A673 (cell line): ENCODE measurements at regions not wholly inside any gene's neighbourhood (a gene's known extent, or its start where the extent isn't known, plus 50 kb on each side); places are given as distances from the start of the nearest gene placed in this dataset.

Experiments
- BruUV-seq: library from RNA; stranded (reverse); fragments of 400-500 nt; replicated peaks from 2 replicates; lab custom pipeline; 2021; lab: Mats Ljungman, UMichigan
- CTCF ChIA-PET: fragments of 300-600 bp; sonication (Branson Sonifier 250); formaldehyde crosslinking; loops from one replicate; lab custom pipeline; 2022; ENCODE audit warnings: antibody characterized with exemption; lab: Charles Lee
- POLR2A ChIA-PET: fragments of 300-600 bp; sonication (Branson Sonifier 250); formaldehyde crosslinking; loops from one replicate; lab custom pipeline; 2022; ENCODE audit warnings: antibody characterized with exemption; ENCODE audit not compliant: low non-redundant PET; lab: Charles Lee
- DNase-seq: peaks from one replicate; pipeline ENCODE4 v3.0.0-alpha.2; 2015; ENCODE audit warnings: low spot score
- H3K27ac ChIP-seq: fragments of 200-600 bp; sonication (generic); 2 replicates; pipeline ENCODE4 v1.5.1; 2016; ENCODE audit warnings: mixed run types, low read depth, mild to moderate bottlenecking, mixed read lengths, antibody characterized with exemption, low read length; ENCODE audit not compliant: poor library complexity, severe bottlenecking
- H3K27me3 ChIP-seq: fragments of 200-600 bp; sonication (generic); replicated peaks from 2 replicates; pipeline ENCODE4 v1.6.1; 2017; ENCODE audit warnings: mixed run types, low read depth, mild to moderate bottlenecking, mixed read lengths, antibody characterized with exemption, low read length; ENCODE audit not compliant: insufficient read depth, poor library complexity
- H3K36me3 ChIP-seq: fragments of 200-600 bp; sonication (generic); 2 replicates; pipeline ENCODE4 v1.6.1; 2016; ENCODE audit warnings: mixed run types, mild to moderate bottlenecking, mixed read lengths, antibody characterized with exemption, low read length; ENCODE audit not compliant: insufficient read depth, poor library complexity, severe bottlenecking
- H3K4me1 ChIP-seq: fragments of 200-600 bp; sonication (generic); 2 replicates; pipeline ENCODE4 v1.6.1; 2017; ENCODE audit warnings: mixed run types, mild to moderate bottlenecking, mixed read lengths, antibody characterized with exemption, low read length; ENCODE audit not compliant: insufficient read depth, poor library complexity, severe bottlenecking
- H3K4me3 ChIP-seq: fragments of 200-600 bp; sonication (generic); 2 replicates; pipeline ENCODE4 v1.5.1; 2016; ENCODE audit warnings: low read depth, mixed run types, mild to moderate bottlenecking, mixed read lengths, low read length; ENCODE audit not compliant: poor library complexity, severe bottlenecking
- H3K9me3 ChIP-seq: fragments of 200-600 bp; sonication (generic); 2 replicates; pipeline ENCODE4 v1.6.1; 2016; ENCODE audit warnings: mixed run types, low read depth, mild to moderate bottlenecking, mixed read lengths, antibody characterized with exemption, low read length; ENCODE audit not compliant: poor library complexity, severe bottlenecking
- EZH2 ChIP-seq: fragments of 200-600 bp; sonication (generic); IDR thresholded peaks from 2 replicates; pipeline ENCODE4 v1.6.1; 2017; ENCODE audit warnings: borderline replicate concordance, low read depth, mild to moderate bottlenecking, mixed read lengths, antibody characterized with exemption, low read length; ENCODE audit not compliant: poor library complexity, severe bottlenecking
- intact Hi-C: fragments of 100-400 bp; cut with micrococcal nuclease; formaldehyde crosslinking; loops from one replicate; pipeline ENCODE4 v1.10.0; 2022; ENCODE audit not compliant: unreplicated experiment
- TF ChIP-seq, protein P1 (sequence below): fragments of 300-800, 200-600 bp; sonication (generic); conservative IDR thresholded peaks from 2 replicates; pipeline ENCODE4 v1.5.1; 2017; ENCODE audit warnings: low read depth, mild to moderate bottlenecking, antibody characterized with exemption, low read length, moderate library complexity, mixed read lengths

DNA sequence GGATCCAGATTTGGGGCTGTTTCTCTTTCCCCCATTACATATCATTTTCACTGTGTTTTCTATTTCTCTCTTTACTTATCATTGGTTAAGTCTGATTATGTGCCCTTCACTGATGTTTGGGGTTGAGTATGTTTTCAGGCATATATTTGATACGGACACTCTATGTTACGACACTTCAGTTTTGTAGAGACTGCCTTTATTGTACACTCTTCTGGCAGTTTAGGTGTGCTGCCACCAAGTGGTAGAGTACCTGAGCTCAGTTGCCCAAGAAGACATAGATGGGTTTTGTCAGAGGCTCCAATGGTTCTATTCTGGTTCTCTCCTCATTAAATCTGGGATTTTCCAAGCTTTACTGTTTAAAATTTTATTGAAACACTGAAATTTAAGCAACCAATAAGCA is 255.0 kb upstream of the ROPN1 start:
- Histone ChIP-seq H3K27ac (no peak overlapping the region), H3K36me3 (no peaks in the 10 kb centered on the region), H3K4me1 (no peaks in the 10 kb centered on the region), H3K27me3 (no peaks in the 10 kb centered on the region), H3K4me3 (no peak overlapping the region), H3K9me3 (no peaks in the 10 kb centered on the region)
- TF ChIP-seq EZH2, result no peak
- TF ChIP-seq, protein P1, sequence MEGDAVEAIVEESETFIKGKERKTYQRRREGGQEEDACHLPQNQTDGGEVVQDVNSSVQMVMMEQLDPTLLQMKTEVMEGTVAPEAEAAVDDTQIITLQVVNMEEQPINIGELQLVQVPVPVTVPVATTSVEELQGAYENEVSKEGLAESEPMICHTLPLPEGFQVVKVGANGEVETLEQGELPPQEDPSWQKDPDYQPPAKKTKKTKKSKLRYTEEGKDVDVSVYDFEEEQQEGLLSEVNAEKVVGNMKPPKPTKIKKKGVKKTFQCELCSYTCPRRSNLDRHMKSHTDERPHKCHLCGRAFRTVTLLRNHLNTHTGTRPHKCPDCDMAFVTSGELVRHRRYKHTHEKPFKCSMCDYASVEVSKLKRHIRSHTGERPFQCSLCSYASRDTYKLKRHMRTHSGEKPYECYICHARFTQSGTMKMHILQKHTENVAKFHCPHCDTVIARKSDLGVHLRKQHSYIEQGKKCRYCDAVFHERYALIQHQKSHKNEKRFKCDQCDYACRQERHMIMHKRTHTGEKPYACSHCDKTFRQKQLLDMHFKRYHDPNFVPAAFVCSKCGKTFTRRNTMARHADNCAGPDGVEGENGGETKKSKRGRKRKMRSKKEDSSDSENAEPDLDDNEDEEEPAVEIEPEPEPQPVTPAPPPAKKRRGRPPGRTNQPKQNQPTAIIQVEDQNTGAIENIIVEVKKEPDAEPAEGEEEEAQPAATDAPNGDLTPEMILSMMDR, result peak; percentile 67
- intact Hi-C loops, result no loop called here
- POLR2A ChIA-PET, result no interaction called here
- CTCF ChIA-PET, result interaction anchor here (0.6 kb wide), 1 partner anchor 157 kb away, joined by 7 read pairs; no protein-coding TSS in a partner anchor
- BruUV-seq, result no TSS peak
- peak; percentile 27 for DNase-seq

DNA sequence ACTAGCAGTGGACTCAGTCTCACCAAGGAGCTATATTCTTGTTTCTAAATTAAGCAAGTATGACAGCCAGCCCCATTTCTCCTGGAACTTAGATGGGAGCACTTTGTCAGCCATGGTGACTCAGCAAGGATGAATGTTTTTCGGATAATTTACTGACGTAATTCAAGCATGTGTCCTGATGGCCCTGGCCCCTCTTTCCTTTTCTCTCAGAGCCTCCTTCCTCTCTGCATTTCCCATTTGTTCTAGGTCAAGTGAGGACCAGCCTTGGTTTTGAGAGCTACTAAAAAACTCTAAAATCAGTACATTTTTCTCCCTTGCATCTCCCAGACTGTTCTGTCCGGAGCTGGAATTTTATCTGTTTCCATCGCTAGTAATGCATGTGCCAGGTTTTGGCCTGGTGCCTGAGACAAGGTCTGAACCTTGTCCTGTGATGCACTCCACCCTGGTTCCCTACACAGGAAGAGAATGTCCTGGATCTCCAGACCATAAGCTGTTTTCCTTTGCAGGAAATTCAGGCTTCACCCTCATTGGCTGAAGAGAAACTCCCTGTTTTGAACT is 256.6 kb upstream of the ROPN1 start:
- ChIA-PET CTCF (no interaction called here), POLR2A (interaction anchor here (0.5 kb wide), 1 partner anchor 1641 kb away, joined by 3 read pairs; no protein-coding TSS in a partner anchor)
- Histone ChIP-seq H3K27me3 (no peaks in the 10 kb centered on the region), H3K36me3 (no peaks in the 10 kb centered on the region), H3K27ac (no peak overlapping the region), H3K4me1 (no peaks in the 10 kb centered on the region), H3K9me3 (no peaks in the 10 kb centered on the region), H3K4me3 (no peak overlapping the region)
- intact Hi-C loops, result no loop called here
- BruUV-seq, result no TSS peak
- TF ChIP-seq EZH2, result no peak
- TF ChIP-seq, protein P1, result no peak
- DNase-seq, result peak; percentile 25

DNA sequence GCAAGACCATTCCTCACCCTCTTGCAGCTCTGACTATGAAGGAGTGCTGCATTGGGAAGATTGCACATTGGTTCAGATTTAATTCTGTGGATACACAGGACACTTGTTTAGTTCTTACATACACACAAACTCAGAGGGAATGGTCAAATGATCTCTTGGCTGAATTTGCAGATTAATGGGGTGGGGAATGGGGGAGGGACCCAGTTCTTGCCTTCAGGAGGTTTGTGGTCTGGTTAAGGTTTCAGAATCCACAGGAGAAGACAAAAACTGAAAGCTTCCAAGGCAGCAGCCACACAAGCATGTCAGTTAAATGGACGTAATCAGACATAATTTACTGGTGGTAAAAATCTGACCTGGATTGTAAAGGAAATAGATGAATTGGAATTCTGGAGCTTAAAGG is 257.1 kb upstream of the ROPN1 start:
- H3K27ac ChIP-seq, result no peak overlapping the region
- POLR2A ChIA-PET, result no interaction called here
- no peaks in the 10 kb centered on the region for H3K27me3 ChIP-seq
- DNase-seq, result no peak
- H3K4me1 ChIP-seq, result no peaks in the 10 kb centered on the region
- no peaks in the 10 kb centered on the region for H3K36me3 ChIP-seq
- no peak overlapping the region for H3K4me3 ChIP-seq
- CTCF ChIA-PET, result no interaction called here
- TF ChIP-seq, protein P1, result no peak
- TF ChIP-seq EZH2, result no peak
- intact Hi-C loops, result no loop called here
- BruUV-seq, result no TSS peak
- no peaks in the 10 kb centered on the region for H3K9me3 ChIP-seq
